DMS114 treated with DMSO at 0.1 percent for 48 hours (cell line): ENCODE measurements at regions not wholly inside any gene's neighbourhood (a gene's known extent, or its start where the extent isn't known, plus 50 kb on each side); places are given as distances from the start of the nearest gene placed in this dataset.

Source experiments
- DNase-seq: peaks from one replicate; lab custom pipeline; 2025; ENCODE audit not compliant: unreplicated experiment; lab: John Stamatoyannopoulos, UW

DNA sequence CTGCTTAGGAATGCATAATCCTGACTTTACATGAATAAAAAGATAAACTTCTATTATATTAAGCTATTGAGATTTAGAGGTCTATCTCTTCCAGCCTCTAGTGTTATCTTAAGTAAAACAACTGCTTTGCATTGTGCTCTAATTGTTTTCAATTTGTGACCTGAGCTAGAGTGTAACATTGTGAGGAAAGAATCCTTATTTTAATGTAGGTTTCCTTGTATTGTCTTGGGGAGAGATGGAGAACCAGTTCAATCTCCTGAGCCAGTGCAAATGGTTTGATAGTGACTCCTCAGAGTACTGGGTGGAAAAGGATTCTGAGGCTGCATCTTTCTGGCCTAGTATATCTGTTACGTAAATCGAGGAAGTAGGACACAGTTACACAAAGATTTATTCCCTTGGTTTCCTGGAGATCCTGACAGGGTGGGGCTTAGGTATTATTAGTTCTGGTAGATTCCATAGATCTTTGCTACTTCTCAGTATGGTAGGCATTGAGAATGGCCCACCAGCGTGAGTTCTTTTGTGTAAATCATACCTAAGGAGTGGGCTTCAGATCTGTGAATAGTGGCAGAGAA is 683.5 kb upstream of the CCDC179 start:
- DNase-seq = no peak

DNA sequence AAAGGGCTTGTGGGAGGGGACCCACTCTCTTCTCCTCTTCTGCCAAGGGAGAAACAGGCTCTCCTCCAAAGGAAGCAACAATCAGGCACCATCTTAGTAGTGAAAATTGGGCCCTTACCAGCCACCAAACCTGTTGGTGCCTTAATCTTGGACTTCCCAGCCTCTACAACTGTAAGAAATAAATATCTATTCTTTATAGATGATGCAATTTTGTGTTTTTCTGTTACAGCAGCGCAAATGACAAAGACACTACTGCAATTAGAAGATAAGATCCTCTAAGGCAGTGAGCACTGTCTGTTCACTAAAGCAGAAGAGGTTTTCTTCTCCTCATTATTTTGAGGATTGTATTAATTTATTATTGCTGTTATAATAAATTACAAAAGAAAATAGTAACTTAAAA is 691.4 kb upstream of the CCDC179 start:
- DNase-seq = no peak

DNA sequence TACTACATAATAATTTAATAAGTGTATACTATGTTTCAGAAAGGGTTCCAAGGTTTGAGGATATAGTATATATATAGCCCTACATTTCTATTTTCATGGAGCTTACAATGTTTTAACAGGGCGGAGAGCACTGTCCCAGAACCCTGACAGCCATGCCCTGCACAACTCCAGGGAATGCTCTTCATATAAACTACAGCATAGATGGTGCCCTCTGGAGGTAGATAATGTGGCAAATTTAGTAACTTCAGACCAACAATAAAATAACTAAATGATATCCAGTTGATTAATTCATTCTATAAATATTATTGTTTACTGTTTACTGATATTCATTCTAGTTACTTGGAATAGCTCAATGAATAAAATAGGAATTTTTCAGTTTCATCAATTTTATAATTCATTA is 693.7 kb upstream of the CCDC179 start:
- DNase-seq = no peak

DNA sequence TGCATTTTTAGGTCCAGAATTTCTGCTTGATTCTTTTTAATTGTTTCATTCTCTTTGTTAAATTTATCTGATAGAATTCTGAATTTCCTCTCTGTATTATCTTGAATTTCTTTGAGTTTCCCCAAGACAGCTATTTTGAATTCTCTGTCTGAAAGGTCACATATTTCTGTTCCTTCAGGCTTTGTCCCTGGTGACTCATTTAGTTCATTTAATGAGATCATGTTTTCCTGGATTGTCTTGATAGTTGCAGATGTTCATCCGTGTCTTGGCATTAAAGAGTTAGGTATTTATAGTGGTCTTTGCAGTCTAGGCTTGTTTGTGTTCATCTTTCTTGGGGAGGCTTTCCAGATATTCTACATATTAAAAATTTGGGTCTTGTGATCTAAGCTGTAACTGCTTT is 694.8 kb upstream of the CCDC179 start:
- DNase-seq = no peak

DNA sequence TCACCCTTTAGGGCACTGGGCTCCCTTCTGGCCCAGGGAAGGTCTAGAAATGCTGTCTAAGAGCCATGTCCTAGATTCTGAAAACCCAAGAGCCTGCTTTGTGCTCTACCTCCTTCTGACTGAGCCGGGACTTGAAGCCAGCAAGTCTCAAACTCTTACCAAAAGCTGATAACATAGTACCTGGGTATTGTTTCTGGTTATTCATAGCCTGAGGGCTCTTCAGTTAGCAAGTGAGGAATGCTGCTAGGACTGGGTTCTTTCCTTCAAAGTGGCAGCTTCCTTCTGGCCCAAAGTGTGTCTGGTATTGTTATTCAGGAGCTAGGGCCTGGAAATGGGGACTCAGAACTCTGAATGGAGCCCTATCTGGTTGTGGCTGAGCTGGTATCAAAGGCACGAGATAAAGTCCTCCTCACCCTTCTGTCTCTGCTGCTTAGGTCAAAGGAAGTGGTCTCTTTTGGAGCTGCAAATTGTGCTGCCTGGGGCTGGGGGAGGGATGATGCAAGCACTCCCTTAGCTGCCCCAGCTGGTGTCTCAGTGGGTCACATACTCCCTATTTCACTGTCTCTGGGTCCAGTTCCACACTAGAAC is 696.0 kb upstream of the CCDC179 start:
- no peak for DNase-seq

DNA sequence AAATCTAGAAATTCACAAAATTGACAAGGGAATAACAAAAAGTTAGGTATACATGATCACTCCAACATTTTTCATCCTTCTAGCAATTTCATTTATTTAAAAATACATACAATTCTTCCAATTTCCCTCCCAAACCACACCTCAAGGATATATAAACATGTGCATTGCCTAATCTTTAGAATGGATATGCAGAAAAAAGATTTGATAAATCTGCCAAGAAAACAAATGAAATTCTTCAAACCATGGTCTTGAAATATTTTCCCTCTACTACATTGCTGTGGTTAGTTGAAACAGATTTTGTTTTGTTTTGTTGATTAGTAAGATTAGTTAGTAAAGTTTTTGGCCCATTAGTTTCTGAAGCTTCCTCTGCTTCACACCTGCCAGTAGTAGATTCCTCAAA is 703.3 kb upstream of the CCDC179 start:
- no peak for DNase-seq

DNA sequence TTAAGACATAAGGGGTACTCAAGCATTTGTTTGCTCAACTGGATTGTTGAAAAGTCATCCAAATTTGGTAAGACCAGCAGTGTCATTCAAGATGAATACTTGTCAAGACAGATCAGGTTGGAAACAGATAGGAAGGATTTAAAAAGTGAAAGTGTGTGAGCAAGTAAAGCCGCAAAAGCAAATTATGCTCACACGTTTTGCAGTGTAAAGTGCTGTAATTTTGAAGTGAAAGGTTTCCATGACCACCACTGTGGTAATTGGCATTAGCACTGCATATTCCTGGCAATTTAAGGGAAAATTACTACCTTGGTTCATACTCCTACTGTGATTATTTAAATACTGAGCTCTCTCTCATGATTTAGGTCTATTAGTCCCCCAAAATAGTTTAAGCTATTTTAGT is 704.1 kb upstream of the CCDC179 start:
- no peak for DNase-seq

DNA sequence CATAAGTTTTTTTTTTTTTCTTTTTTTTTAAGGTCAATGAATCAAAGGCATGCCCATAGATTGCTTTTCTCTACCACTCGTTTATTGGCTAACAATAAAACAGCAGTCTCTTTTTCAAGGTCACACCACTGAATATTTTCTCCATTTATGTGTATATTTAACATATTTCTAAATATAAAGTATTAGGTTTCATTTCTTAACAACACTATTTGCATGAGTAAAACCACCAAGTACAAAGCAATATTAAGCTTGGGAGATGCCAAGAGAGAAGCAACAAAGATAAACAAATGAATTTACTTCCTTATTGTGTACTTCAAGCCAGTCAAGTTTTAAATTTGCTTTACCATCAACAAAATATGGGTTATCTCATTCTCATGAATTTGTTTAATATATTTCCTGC is 708.9 kb upstream of the CCDC179 start:
- DNase-seq = no peak

DNA sequence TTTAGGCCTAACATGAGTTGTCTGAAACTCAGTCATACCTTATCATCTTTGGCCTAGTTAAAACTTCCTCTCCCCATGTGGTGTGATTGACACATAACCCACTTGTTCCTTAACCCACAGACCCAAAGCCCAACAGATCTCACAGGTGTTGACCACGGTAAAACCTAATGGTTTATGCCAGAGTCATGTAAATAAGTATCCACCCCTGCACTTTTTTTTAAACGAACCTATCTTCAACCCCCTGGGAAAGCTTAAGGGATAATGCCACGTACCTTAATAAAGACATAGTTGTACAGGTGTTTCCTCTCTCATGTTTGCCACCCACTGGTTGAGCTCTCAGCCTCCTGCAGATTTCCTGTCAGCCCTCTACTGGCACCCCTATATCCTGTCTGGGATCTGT is 709.3 kb upstream of the CCDC179 start:
- DNase-seq = no peak

DNA sequence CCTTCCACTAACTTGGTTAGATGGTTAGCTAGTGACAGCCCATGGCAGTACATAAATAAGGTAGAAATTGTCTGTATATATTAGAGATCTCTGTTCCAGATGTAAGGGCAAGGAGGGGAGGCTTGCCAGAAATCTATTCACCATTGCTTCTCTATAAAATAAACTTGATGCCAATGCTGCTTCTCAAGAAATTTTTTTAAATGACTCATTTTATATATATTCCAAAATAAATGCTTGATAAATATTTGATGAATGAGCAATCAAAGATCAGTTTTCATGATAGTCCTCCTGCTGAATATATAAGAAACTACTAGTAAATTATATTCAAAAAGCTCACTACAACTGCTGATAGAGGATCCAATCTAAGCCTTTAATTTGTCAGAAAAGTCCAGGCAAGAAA is 710.6 kb upstream of the CCDC179 start:
- no peak for DNase-seq

DNA sequence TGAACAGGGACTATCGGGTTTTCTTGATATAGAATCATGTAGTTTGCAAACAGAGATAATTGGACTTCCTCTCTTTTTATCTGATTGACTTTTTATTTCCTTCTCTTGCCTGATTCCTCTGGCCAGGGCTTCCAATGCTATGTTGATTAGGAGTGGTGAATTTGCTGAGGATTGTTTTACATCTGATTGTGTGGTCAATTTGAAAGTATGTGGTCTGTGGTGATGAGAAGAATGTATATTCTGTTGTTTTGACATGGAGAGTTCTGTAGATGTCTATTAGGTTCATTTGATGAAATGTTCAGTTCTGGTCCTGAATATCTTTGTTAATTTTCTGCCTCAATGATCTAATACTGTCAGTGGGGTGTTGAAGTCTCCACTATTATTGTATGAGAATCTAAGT is 713.2 kb upstream of the CCDC179 start:
- no peak for DNase-seq

DNA sequence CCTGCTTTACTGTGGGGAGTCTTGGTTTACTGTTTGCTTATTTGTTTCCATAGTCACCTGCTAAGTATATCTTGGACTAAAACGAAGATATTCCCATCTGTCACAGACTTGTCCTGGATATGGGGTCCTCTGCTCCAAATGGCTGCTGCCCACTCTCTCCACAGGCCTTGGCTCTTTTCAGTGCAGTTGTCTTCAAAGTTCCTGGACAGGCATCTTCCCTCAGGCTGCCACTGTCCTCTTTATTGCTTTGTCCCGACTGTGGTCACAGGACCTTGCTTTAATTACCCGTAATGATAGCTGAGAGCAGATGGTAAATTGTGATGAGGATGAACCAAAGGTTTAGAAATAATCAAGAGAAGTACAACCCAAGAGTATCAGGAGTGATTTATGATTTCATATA is 713.9 kb upstream of the CCDC179 start:
- no peak for DNase-seq

DNA sequence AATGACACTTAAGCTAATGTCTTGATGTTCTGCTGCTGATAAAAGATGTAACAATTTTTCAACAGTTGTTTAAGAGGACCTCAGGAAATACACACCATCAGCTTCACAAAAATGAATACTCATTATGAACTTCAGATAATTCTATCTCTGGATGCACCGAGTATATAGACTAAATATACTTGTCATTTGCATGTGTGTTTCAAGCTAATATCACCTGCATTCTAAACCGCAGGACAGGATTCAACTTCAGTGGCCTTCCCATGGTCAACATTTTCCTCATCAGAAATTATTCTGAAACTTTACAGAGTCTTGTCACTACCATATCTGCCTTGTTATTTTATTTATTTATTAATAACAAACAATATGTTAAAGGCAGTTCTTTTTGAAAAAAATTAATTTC is 717.0 kb upstream of the CCDC179 start:
- DNase-seq = no peak

DNA sequence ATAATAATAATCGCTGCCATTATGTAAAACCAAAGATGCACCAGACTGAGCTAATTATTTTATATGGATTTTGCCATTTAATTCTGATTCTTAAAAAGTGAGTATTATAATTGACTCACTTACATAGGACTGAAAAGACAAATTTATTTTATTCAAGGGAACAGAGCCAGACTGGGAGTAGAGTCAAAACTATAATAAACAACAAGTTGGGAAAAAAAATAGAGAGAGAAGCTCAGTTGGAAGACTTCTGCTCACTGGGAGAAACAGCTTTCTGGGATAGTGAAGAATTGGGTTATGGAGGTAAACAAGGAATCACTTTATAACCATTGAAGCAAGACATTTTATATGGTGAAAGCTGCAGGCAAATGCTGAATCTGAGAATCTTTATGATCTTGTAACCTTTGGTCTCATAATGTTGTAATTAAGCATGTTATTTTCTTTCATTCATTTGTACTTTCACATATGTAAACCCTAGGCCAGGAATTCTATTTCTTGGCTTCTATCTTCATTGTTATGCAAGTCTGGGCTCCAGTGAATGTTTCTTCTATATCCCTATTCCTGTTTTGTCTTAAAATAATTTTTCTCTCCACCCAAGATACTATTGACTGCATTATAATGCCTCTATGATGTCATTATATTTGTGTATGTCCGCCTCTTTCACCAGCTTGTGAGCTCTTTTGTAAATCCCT is 725.3 kb upstream of the CCDC179 start:
- no peak for DNase-seq

DNA sequence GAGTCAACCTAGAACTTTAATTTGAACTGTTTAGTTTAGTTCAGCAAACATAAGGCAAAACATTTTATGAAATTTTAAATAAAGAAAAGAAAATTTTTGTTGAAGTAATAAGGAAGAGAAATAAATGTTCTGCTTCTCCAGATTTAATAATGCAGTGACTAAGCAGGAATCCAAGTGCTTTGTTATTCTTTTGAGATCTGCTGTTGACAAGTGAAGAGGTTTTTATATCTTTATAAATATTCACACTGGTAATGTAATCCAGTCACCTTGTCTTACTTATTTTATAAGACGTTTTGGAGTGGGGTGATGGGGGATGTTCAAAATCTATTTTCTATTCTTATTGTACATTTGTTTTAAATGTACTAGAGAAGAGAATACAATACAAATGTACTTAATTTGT is 725.9 kb upstream of the CCDC179 start:
- DNase-seq = no peak

DNA sequence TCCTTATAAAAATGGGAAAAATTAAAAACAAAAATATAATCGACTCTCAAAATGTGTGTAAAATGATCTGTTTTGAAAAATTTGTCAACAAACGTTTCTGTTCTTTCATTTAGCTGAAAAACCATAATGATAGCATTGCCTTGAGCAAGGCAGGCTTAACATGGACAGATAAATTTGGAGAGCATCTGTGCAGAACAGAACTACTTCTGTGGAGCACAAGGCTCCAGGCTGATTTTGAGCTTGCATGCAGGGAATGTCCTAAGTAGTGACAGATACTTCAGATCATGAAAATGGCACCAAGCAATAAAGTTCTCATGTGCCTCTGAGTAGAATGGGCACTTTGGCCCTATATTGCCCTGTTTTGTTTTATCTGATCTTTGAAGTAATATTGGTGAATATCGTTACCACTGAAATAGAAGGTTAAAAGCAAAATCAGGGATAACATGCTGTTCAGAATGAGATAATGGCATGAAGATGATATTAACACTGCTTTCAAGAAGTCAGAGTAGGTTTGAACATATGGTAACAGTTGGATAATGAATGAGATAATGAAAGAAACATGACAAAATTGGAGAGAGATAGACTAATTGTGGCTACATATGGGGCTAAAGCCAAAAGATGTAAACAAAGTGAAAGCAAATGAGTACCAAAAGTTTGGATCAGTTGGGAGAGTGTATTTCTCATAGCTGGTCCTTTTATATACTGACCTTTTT is 730.5 kb upstream of the CCDC179 start:
- DNase-seq = no peak

DNA sequence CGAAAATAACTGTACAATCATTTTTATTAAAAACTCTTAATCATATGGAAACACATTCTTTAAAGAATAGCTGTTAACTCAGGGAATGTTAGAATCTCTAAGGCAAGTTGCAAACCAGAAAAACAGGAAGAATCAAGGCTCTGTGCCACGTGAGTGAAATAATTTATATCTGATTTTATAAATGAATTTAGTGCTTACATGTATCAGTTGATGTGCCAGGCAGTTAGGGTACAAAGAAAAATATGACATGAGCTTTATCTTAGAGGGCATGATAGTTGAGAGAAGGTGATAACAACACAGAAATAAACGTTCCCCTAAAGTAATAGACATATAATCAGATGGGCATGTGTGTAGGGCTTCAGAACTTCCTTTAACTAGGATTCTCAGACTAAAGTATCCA is 734.5 kb upstream of the CCDC179 start:
- DNase-seq = no peak

DNA sequence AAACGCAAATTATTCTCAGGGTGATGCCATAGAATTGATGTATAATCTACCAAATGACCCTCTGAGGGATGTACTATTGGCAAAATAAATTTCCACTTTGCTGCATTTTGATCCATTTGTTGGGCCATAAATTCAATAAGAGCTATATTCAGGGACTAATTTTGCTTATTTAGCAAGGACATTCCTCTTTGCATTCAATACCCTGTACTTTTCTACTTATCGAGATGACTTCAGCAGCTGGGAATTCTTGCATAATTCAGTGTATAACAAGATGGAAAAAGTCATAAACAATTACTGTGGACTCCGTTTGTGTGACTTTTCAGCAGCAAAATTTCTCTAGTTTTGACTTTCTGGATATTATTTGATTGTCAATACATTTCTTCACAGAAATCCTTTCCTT is 744.7 kb upstream of the CCDC179 start:
- no peak for DNase-seq

DNA sequence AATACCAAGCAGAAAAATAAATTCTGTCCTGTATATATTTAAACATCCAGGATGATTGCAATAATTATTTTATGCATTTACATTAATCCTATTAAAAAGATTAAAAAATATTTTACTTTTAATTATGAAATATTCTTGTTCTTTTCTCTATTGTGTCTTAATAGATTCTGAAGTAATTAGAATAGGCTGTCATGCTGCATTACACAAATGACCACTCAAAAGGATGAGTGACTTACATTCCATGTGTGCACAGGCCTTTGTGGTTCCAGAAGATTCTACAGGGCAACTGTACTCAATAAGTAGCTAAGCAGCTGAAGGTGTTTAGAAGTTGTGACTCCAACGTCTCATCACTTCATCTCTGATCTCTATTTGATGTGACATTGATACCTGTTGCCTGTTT is 745.9 kb upstream of the CCDC179 start:
- DNase-seq = no peak

DNA sequence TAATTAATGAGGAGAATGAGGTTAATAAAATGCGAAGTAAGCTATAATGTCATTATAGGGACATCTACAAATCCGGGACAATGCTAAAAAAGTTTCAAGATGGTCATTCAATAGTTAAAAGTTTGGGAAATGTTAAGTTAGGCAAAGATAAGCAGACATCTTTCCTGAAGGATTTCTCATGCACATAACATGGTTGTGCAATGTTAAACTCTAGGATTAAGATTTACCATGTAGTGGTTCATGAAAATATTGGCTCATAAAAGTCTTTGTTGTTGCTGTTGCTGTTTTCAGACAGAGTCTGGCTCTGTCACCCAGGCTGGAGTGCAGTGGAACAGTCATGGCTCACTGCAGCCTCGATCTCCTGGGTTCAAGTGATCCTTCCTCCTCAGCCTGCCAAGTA is 751.5 kb upstream of the CCDC179 start:
- no peak for DNase-seq

DNA sequence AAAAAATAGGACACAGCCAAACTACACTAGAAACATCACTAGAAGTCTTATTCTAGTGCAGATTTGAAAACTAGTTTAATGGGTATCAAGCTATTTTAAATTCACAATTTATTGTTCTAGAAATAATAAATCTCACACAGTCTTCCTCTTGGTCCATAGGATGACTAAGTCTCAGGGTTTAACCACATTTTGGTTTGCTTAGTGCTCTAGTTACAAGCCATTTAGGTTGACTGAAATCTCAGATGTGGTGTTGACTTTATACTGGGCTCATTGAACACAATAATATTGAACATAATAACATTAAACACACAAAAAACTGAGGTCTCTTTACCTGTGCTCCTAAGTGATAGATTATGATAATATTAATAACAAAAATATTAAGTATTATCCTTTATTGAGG is 760.3 kb upstream of the CCDC179 start:
- DNase-seq = no peak

DNA sequence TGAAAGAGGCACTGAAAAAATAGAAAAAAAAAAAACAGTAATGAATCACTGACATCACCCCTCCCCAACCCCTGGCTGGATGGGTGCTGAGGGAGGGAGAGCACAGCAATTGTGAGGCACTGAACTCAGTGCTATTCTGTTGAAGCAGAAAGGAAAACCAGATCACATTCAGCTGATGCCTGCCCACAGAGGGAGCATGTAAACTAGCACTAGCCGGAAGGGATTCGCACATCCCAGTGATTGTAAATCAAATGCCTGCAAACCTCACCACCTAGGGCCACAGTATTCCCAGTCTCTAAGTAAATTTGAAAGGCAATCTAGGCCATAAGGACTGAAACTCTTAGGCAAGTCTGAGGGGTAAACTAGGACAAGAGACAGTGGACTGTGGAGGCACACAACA is 772.0 kb upstream of the CCDC179 start:
- no peak for DNase-seq
